ENCODE measurements at regions not wholly inside any gene's neighbourhood (a gene's known extent, or its start where the extent isn't known, plus 50 kb on each side); places are given as distances from the start of the nearest gene placed in this dataset.
A peak's percentile ranks its signal among the peaks of the same experiment; 100 is the strongest.

GRCh38 chr2:39593439-39594393 lies 72.0 kb upstream of the TMEM178A start:
- intact Hi-C loops (cut with DNase I; ENCODE audit: low total_unique reads) = no loop called here
- H3K36me3 ChIP-seq = no peaks in the 10 kb centered on the region
- no peaks in the 10 kb centered on the region for H3K9me3 ChIP-seq
- WGBS, 5 donors = 59 to 71% (median 61%) methylated on average over 9 of the region's 9 CpGs
- H3K27ac ChIP-seq = no peak overlapping the region
- H3K4me3 ChIP-seq = no peak overlapping the region
- no peaks in the 10 kb centered on the region for H3K27me3 ChIP-seq
- peak in 1 of 3 donors; percentile 17 for TF ChIP-seq POLR2AphosphoS5 (IDR thresholded peaks at IDR 0.05)
- no peak for TF ChIP-seq POLR2A (IDR thresholded peaks at IDR 0.05)
- TF ChIP-seq, protein P1, sequence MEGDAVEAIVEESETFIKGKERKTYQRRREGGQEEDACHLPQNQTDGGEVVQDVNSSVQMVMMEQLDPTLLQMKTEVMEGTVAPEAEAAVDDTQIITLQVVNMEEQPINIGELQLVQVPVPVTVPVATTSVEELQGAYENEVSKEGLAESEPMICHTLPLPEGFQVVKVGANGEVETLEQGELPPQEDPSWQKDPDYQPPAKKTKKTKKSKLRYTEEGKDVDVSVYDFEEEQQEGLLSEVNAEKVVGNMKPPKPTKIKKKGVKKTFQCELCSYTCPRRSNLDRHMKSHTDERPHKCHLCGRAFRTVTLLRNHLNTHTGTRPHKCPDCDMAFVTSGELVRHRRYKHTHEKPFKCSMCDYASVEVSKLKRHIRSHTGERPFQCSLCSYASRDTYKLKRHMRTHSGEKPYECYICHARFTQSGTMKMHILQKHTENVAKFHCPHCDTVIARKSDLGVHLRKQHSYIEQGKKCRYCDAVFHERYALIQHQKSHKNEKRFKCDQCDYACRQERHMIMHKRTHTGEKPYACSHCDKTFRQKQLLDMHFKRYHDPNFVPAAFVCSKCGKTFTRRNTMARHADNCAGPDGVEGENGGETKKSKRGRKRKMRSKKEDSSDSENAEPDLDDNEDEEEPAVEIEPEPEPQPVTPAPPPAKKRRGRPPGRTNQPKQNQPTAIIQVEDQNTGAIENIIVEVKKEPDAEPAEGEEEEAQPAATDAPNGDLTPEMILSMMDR (IDR thresholded peaks at IDR 0.05) = peak in 5 of 7 experiments; percentile 32 to 56 (median 44)
- TF ChIP-seq EP300 (IDR thresholded peaks at IDR 0.05) = no peak
- peaks cover 0 to 6% (median 3%) of the 10 kb centered on the region in 4 donors for H3K4me1 ChIP-seq
- DNase-seq = peak; percentile 37 to 83

DNA sequence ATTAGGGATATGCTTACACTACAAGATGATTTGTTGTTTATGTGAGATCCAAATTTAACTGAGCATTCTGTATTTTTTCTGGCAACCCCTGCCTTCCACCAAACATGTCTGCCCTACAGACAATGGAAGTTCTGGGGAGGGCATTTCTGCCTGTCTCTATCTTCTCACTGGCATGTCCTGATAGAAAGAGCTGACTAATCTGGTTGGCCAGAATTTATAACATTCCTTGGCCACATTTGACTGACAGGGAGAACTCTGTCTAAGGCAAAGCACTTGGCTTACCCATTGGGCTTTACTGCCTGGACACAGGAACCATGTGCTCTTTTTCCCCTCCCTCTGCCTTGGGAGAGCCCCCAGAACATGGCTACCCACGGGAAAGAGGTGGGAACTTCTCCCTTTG lies 70.6 kb upstream of the TMEM178A start:
- Histone ChIP-seq H3K36me3 (no peaks in the 10 kb centered on the region), H3K27ac (no peak overlapping the region), H3K27me3 (no peaks in the 10 kb centered on the region), H3K4me3 (no peak overlapping the region), H3K4me1 (peaks cover 0 to 6% (median 3%) of the 10 kb centered on the region in 4 donors), H3K9me3 (no peaks in the 10 kb centered on the region)
- 77 to 91% (median 89%) methylated on average over 1 of the region's 1 CpG for WGBS, 5 donors
- no peak for TF ChIP-seq POLR2A (IDR thresholded peaks at IDR 0.05)
- TF ChIP-seq POLR2AphosphoS5 (IDR thresholded peaks at IDR 0.05) = no peak
- TF ChIP-seq, protein P1 (IDR thresholded peaks at IDR 0.05) = no peak
- DNase-seq = no peak
- intact Hi-C loops (cut with DNase I; ENCODE audit: low total_unique reads) = no loop called here

GRCh38 chr2:39597314-39597713 lies 68.4 kb upstream of the TMEM178A start:
- H3K4me3 ChIP-seq = no peak overlapping the region

DNA sequence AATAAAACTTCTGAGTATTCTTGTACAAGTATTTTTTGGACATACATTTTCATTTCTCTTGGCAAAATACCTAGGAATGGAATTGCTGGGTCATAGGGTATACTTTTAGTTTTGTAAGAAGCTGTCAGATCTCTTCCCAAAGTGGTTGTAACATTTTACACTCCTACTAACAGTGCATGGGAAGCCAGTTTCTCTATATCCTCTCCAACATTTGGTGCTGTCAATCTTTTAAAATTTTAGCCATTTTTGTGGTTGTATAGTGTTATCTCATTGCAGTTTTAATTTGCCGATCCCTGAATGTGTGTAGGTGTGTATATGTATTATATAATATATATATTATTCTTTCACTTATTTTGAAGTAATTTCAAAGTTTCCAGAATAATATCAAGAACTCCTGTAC lies 63.1 kb upstream of the TMEM178A start:
- no peaks in the 10 kb centered on the region for H3K36me3 ChIP-seq
- no peaks in the 10 kb centered on the region for H3K4me1 ChIP-seq
- DNase-seq = no peak
- intact Hi-C loops (cut with DNase I; ENCODE audit: low total_unique reads) = no loop called here
- no peaks in the 10 kb centered on the region for H3K9me3 ChIP-seq
- H3K4me3 ChIP-seq = no peak overlapping the region
- no peak overlapping the region for H3K27ac ChIP-seq
- WGBS, 5 donors = 93 to 100% (median 98%) methylated on average over 1 of the region's 1 CpG
- H3K27me3 ChIP-seq = no peaks in the 10 kb centered on the region
- TF ChIP-seq POLR2A (IDR thresholded peaks at IDR 0.05) (no peak), POLR2AphosphoS5 (IDR thresholded peaks at IDR 0.05) (no peak), EP300 (IDR thresholded peaks at IDR 0.05) (no peak)
- TF ChIP-seq, protein P1 (IDR thresholded peaks at IDR 0.05) = no peak

More at GRCh38 chr2:39597314-39597713, 68.4 kb upstream of the TMEM178A start:
- no peak for TF ChIP-seq POLR2AphosphoS5 (IDR thresholded peaks at IDR 0.05)
- TF ChIP-seq POLR2A (IDR thresholded peaks at IDR 0.05) = no peak
- no peak for TF ChIP-seq EP300 (IDR thresholded peaks at IDR 0.05)
- TF ChIP-seq, protein P1 (IDR thresholded peaks at IDR 0.05) = no peak
- Histone ChIP-seq H3K36me3 (no peaks in the 10 kb centered on the region), H3K27me3 (no peaks in the 10 kb centered on the region), H3K4me1 (peaks cover 0 to 6% (median 3%) of the 10 kb centered on the region in 4 donors), H3K27ac (no peak overlapping the region), H3K9me3 (no peaks in the 10 kb centered on the region)
- no peak for DNase-seq
- WGBS, 5 donors = 86 to 92% (median 90%) methylated on average over 3 of the region's 3 CpGs
- intact Hi-C loops (cut with DNase I; ENCODE audit: low total_unique reads) = no loop called here

Data from stomach (tissue), 8 donors.